Epithelial cell of proximal tubule (primary cell): ENCODE measurements at regions not wholly inside any gene's neighbourhood (a gene's known extent, or its start where the extent isn't known, plus 50 kb on each side); places are given as distances from the start of the nearest gene placed in this dataset.

Experiments used
- DNase-seq: peaks from one replicate; pipeline ENCODE4 v3.0.0-alpha.2; 2011; ENCODE audit warnings: low read depth
- H3K4me3 ChIP-seq: 2 replicates; pipeline ENCODE4 v1.5.1; 2011; ENCODE audit warnings: low read depth, mild to moderate bottlenecking, low read length
- CTCF ChIP-seq: conservative IDR thresholded peaks from 2 replicates; pipeline ENCODE4 v1.5.1; 2012; ENCODE audit warnings: low read depth, mild to moderate bottlenecking, low read length

- DNase-seq = no peak
- H3K4me3 ChIP-seq = no peak overlapping the region
- TF ChIP-seq CTCF = no peak
Measured at GRCh38 chr3:135691240-135691639, 274.3 kb upstream of the PPP2R3A start.

GRCh38 chr3:135694142-135694541 is 271.4 kb upstream of the PPP2R3A start:
- TF ChIP-seq CTCF = no peak
- no peak overlapping the region for H3K4me3 ChIP-seq
- DNase-seq = no peak

- no peak for TF ChIP-seq CTCF
- no peak for DNase-seq
- no peak overlapping the region for H3K4me3 ChIP-seq
Measured at GRCh38 chr3:135699741-135700140, 265.8 kb upstream of the PPP2R3A start.

- TF ChIP-seq CTCF = no peak
- no peak overlapping the region for H3K4me3 ChIP-seq
- DNase-seq = no peak
Measured at GRCh38 chr3:135706758-135707375, 258.7 kb upstream of the PPP2R3A start.

- no peak for TF ChIP-seq CTCF
- H3K4me3 ChIP-seq = no peak overlapping the region
- DNase-seq = no peak
Measured at GRCh38 chr3:135719449-135719848, 246.1 kb upstream of the PPP2R3A start.

GRCh38 chr3:135728007-135728721 is 237.4 kb upstream of the PPP2R3A start:
- no peak for TF ChIP-seq CTCF
- H3K4me3 ChIP-seq = no peak overlapping the region
- no peak for DNase-seq

- TF ChIP-seq CTCF = no peak
- DNase-seq = no peak
- H3K4me3 ChIP-seq = no peak overlapping the region
Measured at GRCh38 chr3:135731546-135731945, 234.0 kb upstream of the PPP2R3A start.
